CD4-positive, alpha-beta T cell (primary cell): ENCODE measurements at regions not wholly inside any gene's neighbourhood (a gene's known extent, or its start where the extent isn't known, plus 50 kb on each side); places are given as distances from the start of the nearest gene placed in this dataset.

Source experiments
- ATAC-seq: fragments of 200-7000 bp; cut with Tn5 transposase; one replicate; pipeline ENCODE4 v1.10.0; 2022; ENCODE audit warnings: mild to moderate bottlenecking; ENCODE audit not compliant: poor library complexity
- CTCF ChIA-PET: fragments of 350-600 bp; sonication (Branson Sonifier 250); formaldehyde crosslinking; loops from one replicate; lab custom pipeline; 2021; ENCODE audit warnings: antibody characterized with exemption, inconsistent platforms; lab: Charles Lee
- POLR2A ChIA-PET: fragments of 350-600 bp; sonication (Branson Sonifier 250); formaldehyde crosslinking; loops from one replicate; lab custom pipeline; 2021; ENCODE audit warnings: antibody characterized with exemption, inconsistent platforms; lab: Charles Lee
- DNase-seq, 14 experiments: peaks; one replicate each; pipeline ENCODE4 v3.0.0-alpha.2; 2013 to 2020; ENCODE audit warnings: mixed read lengths in 2 of 14
- H3K27ac ChIP-seq, 2 donors: one replicate each; pipeline versions ENCODE4 v1.5.1 to v1.7.0; 2013; ENCODE audit warnings: low read length in 2 of 2, low read depth in 1 of 2, mild to moderate bottlenecking in 1 of 2
- H3K27me3 ChIP-seq, 2 experiments: 1 replicate in 1 of 2; 2 replicates in 1 of 2; pipeline versions ENCODE4 v1.6.1 to v1.7.0; 2013; ENCODE audit warnings: low read length in 2 of 2, control low read depth in 1 of 2, mild to moderate bottlenecking in 1 of 2, moderate library complexity in 1 of 2; ENCODE audit not compliant: insufficient read depth in 2 of 2, control insufficient read depth in 1 of 2
- H3K36me3 ChIP-seq: one replicate; pipeline ENCODE4 v1.6.1; 2013; ENCODE audit warnings: low read length, control low read depth; ENCODE audit not compliant: insufficient read depth
- H3K4me1 ChIP-seq: one replicate; pipeline ENCODE4 v1.6.1; 2013; ENCODE audit warnings: low read length, control low read depth; ENCODE audit not compliant: insufficient read depth
- H3K4me3 ChIP-seq: one replicate; pipeline ENCODE4 v1.5.1; 2013; ENCODE audit warnings: mild to moderate bottlenecking, low read length, moderate library complexity
- H3K9me3 ChIP-seq, 2 experiments: 1 replicate in 1 of 2; 2 replicates in 1 of 2; pipeline versions ENCODE4 v1.6.1 to v1.7.0; 2013; ENCODE audit warnings: low read length in 2 of 2, mild to moderate bottlenecking in 2 of 2, control low read depth in 1 of 2, moderate library complexity in 1 of 2; ENCODE audit not compliant: control insufficient read depth in 1 of 2, insufficient read depth in 1 of 2
- H3K27ac Mint-ChIP-seq: one replicate; pipeline ENCODE4 v1.8.0; 2020; ENCODE audit warnings: mixed read lengths
- H3K27me3 Mint-ChIP-seq: one replicate; pipeline ENCODE4 v1.8.0; 2021; ENCODE audit warnings: mixed read lengths
- H3K36me3 Mint-ChIP-seq: one replicate; pipeline ENCODE4 v1.8.0; 2021; ENCODE audit warnings: low read depth, mixed read lengths
- H3K4me1 Mint-ChIP-seq: one replicate; pipeline ENCODE4 v1.8.0; 2021; ENCODE audit warnings: low read depth, mixed read lengths
- H3K4me3 Mint-ChIP-seq: one replicate; pipeline ENCODE4 v1.8.0; 2020; ENCODE audit warnings: mild to moderate bottlenecking, mixed read lengths
- H3K9me3 Mint-ChIP-seq: one replicate; pipeline ENCODE4 v1.8.0; 2020; ENCODE audit warnings: mixed read lengths
- intact Hi-C, 2 experiments: fragments of 100-400 bp; cut with DNase I in 1 of 2; cut with micrococcal nuclease in 1 of 2; formaldehyde crosslinking; loops; one replicate each; pipeline versions ENCODE4 v1.15.1 to v1.9.0; 2023 to 2025; cut with DNase I, micrococcal nuclease
- TF ChIP-seq, protein P1 (sequence below): fragments of 200-600 bp; IDR thresholded peaks from one replicate; pipeline ENCODE4 v1.8.0; 2022; ENCODE audit warnings: antibody characterized with exemption, mild to moderate bottlenecking

DNA sequence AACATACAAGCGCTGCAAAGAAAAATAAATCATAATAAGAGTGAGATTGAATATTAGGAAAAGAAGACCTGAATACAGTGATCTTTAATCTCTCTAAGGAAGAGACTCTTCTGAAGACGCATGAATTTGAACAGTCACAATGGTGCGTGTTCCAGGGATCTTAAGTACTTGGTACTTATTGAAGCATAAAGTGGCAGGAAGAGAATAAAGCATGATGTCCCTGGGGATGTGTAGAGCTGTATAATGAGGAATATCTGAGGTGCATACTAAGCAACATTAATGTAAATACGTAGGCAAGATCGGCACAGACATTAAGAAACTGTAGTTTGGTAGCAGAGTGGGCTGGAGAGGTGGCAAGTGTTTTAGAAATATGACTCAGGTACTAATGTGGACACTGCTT is 246.2 kb upstream of the MCTP2 start:
- H3K27ac ChIP-seq: no peak overlapping the region
- H3K27me3 ChIP-seq: no peaks in the 10 kb centered on the region
- intact Hi-C loops: no loop called here
- DNase-seq (no peak), ATAC-seq (no peak)
- TF ChIP-seq, protein P1, sequence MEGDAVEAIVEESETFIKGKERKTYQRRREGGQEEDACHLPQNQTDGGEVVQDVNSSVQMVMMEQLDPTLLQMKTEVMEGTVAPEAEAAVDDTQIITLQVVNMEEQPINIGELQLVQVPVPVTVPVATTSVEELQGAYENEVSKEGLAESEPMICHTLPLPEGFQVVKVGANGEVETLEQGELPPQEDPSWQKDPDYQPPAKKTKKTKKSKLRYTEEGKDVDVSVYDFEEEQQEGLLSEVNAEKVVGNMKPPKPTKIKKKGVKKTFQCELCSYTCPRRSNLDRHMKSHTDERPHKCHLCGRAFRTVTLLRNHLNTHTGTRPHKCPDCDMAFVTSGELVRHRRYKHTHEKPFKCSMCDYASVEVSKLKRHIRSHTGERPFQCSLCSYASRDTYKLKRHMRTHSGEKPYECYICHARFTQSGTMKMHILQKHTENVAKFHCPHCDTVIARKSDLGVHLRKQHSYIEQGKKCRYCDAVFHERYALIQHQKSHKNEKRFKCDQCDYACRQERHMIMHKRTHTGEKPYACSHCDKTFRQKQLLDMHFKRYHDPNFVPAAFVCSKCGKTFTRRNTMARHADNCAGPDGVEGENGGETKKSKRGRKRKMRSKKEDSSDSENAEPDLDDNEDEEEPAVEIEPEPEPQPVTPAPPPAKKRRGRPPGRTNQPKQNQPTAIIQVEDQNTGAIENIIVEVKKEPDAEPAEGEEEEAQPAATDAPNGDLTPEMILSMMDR: no peak
- Mint-ChIP-seq H3K9me3 (no peaks in the 10 kb centered on the region), H3K36me3 (no peaks in the 10 kb centered on the region), H3K27ac (no peak overlapping the region), H3K27me3 (no peaks in the 10 kb centered on the region), H3K4me1 (peaks cover 33% of the 10 kb centered on the region), H3K4me3 (no peak overlapping the region)
- CTCF ChIA-PET: no interaction called here
- H3K4me1 ChIP-seq: peaks cover 23% of the 10 kb centered on the region
- H3K9me3 ChIP-seq: peaks cover 0 to 3% of the 10 kb centered on the region in 2 experiments
- POLR2A ChIA-PET: no interaction called here
- no peak overlapping the region for H3K4me3 ChIP-seq
- no peaks in the 10 kb centered on the region for H3K36me3 ChIP-seq

DNA sequence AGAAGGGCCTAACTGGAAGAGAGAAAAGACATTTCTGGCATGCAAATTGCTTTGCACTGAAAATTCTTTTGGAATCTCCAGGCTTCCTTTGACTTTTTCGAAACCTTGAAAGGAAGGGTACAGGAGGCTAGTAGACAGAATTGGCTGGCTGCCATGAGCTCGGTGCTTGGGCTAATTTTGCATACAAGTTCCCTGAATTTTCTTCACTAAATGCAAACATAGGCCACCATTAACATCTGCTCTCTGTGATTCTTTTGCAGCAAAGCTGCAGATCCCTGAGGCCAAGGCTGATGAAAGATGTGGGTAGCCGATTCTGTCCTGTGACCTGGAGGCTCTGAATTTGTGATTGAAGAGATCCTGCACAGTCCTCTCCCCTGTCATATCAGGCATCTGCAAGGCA is 247.8 kb upstream of the MCTP2 start:
- H3K4me1 ChIP-seq: peaks cover 23% of the 10 kb centered on the region
- intact Hi-C loops: no loop called here
- H3K4me1 Mint-ChIP-seq: peaks cover 33% of the 10 kb centered on the region
- POLR2A ChIA-PET: no interaction called here
- no peaks in the 10 kb centered on the region for H3K36me3 Mint-ChIP-seq
- H3K36me3 ChIP-seq: no peaks in the 10 kb centered on the region
- no peaks in the 10 kb centered on the region for H3K27me3 ChIP-seq
- no peak overlapping the region for H3K27ac Mint-ChIP-seq
- no peaks in the 10 kb centered on the region for H3K9me3 Mint-ChIP-seq
- no peaks in the 10 kb centered on the region for H3K27me3 Mint-ChIP-seq
- H3K27ac ChIP-seq: no peak overlapping the region
- no peaks in the 10 kb centered on the region for H3K9me3 ChIP-seq
- ATAC-seq (no peak), DNase-seq (no peak)
- no peak overlapping the region for H3K4me3 Mint-ChIP-seq
- H3K4me3 ChIP-seq: no peak overlapping the region
- CTCF ChIA-PET: no interaction called here
- TF ChIP-seq, protein P1: no peak

DNA sequence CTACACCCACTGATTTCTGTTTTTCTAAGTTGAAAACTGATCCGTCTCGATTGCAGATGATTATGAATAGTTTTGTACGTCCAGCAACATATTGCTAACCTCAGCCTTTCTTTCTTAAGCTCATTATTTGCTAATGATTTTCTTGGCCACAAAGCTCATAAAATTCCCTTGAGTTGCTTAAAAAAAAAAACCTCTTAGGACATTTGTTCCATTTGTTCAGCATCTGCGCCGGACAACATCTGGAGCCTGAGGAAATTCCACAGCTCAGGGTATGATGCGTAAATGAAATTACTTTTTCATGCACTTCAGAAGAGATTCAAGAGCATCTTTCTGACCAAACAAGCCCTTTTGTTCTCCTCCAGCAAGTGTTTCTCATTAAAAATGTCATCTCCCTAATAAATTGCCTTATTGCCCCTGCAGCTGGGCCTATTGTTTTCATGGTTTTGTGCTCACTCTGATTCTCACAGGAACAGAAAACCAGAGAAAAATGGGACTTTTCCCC is 249.1 kb upstream of the MCTP2 start:
- no peaks in the 10 kb centered on the region for H3K27me3 ChIP-seq
- no peak overlapping the region for H3K27ac ChIP-seq
- no peaks in the 10 kb centered on the region for H3K27me3 Mint-ChIP-seq
- ATAC-seq: no peak
- POLR2A ChIA-PET: no interaction called here
- no peaks in the 10 kb centered on the region for H3K36me3 Mint-ChIP-seq
- H3K27ac Mint-ChIP-seq: no peak overlapping the region
- no peak overlapping the region for H3K4me3 ChIP-seq
- H3K9me3 ChIP-seq: no peaks in the 10 kb centered on the region
- TF ChIP-seq, protein P1: no peak
- H3K36me3 ChIP-seq: no peaks in the 10 kb centered on the region
- no peak overlapping the region for H3K4me3 Mint-ChIP-seq
- DNase-seq: no peak
- H3K9me3 Mint-ChIP-seq: no peaks in the 10 kb centered on the region
- H3K4me1 ChIP-seq: peaks cover 18% of the 10 kb centered on the region
- intact Hi-C loops: no loop called here
- peaks cover 23% of the 10 kb centered on the region for H3K4me1 Mint-ChIP-seq
- CTCF ChIA-PET: no interaction called here
